ENCODE measurements at regions not wholly inside any gene's neighbourhood (a gene's known extent, or its start where the extent isn't known, plus 50 kb on each side); places are given as distances from the start of the nearest gene placed in this dataset.

- intact Hi-C loops (cut with micrococcal nuclease): no loop called here
- ATAC-seq (no peak), DNase-seq (no peak)
- H3K36me3 Mint-ChIP-seq (ENCODE audit: low read depth): no peaks in the 10 kb centered on the region
- H3K9me3 Mint-ChIP-seq: peaks cover 3% of the 10 kb centered on the region
- no peak overlapping the region for H3K27ac Mint-ChIP-seq
- no peak overlapping the region for H3K4me3 Mint-ChIP-seq
- no peak for TF ChIP-seq CTCF (IDR thresholded peaks at IDR 0.05)
- ChIA-PET CTCF (no interaction called here), POLR2A (no interaction called here)
- H3K4me1 Mint-ChIP-seq (ENCODE audit: low read depth): no peaks in the 10 kb centered on the region
- H3K27me3 Mint-ChIP-seq: no peaks in the 10 kb centered on the region
These were observed 87.4 kb upstream of the PCDH7 start for GRCh38 chr4:30632751-30633150.

- CTCF ChIA-PET: no interaction called here
- no peaks in the 10 kb centered on the region for H3K27me3 Mint-ChIP-seq
These were observed 78.8 kb upstream of the PCDH7 start for GRCh38 chr4:30641345-30641744.

GRCh38 chr4:30642567-30642966 lies 77.6 kb upstream of the PCDH7 start:
- no peak overlapping the region for H3K27ac Mint-ChIP-seq
- ATAC-seq (no peak), DNase-seq (no peak)
- H3K4me1 Mint-ChIP-seq (ENCODE audit: low read depth): no peaks in the 10 kb centered on the region
- POLR2A ChIA-PET: no interaction called here
- no peaks in the 10 kb centered on the region for H3K36me3 Mint-ChIP-seq (ENCODE audit: low read depth)
- no peak overlapping the region for H3K4me3 Mint-ChIP-seq
- CTCF ChIA-PET: no interaction called here
- no peaks in the 10 kb centered on the region for H3K27me3 Mint-ChIP-seq
- intact Hi-C loops (cut with micrococcal nuclease): no loop called here
- no peak for TF ChIP-seq CTCF (IDR thresholded peaks at IDR 0.05)
- H3K9me3 Mint-ChIP-seq: peaks cover 8% of the 10 kb centered on the region

More at GRCh38 chr4:30641345-30641744, 78.8 kb upstream of the PCDH7 start:
- H3K4me1 Mint-ChIP-seq (ENCODE audit: low read depth): no peaks in the 10 kb centered on the region
- no peak overlapping the region for H3K27ac Mint-ChIP-seq
- POLR2A ChIA-PET: no interaction called here
- DNase-seq (no peak), ATAC-seq (no peak)
- H3K9me3 Mint-ChIP-seq: peaks cover 5% of the 10 kb centered on the region
- no peaks in the 10 kb centered on the region for H3K36me3 Mint-ChIP-seq (ENCODE audit: low read depth)
- TF ChIP-seq CTCF (IDR thresholded peaks at IDR 0.05): no peak
- no peak overlapping the region for H3K4me3 Mint-ChIP-seq
- intact Hi-C loops (cut with micrococcal nuclease): no loop called here

DNA sequence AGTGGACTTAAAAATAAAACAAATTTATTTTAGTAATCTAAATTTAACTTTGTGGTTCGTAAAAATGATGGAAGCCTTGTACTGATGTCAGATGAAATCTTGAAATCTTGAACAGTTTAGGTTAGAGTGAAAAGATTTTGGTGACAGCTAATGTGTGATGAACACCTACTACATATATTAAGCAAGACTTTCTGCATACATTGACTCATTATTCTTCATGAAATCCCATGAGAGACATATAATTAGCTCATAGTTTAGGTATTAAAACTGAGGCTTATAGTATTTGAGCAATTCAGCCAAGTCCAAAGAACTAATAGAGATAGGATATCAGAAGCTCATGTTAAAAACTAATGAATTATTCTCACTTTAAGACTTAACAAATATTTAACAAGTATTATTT lies 66.9 kb upstream of the PCDH7 start:
- H3K9me3 Mint-ChIP-seq: no peaks in the 10 kb centered on the region
- no peak for TF ChIP-seq CTCF (IDR thresholded peaks at IDR 0.05)
- no peak for ATAC-seq
- ChIA-PET CTCF (no interaction called here), POLR2A (no interaction called here)
- no peaks in the 10 kb centered on the region for H3K27me3 Mint-ChIP-seq
- H3K36me3 Mint-ChIP-seq (ENCODE audit: low read depth): no peaks in the 10 kb centered on the region
- DNase-seq: no peak
- no peaks in the 10 kb centered on the region for H3K4me1 Mint-ChIP-seq (ENCODE audit: low read depth)
- intact Hi-C loops (cut with micrococcal nuclease): no loop called here
- no peak overlapping the region for H3K27ac Mint-ChIP-seq
- no peak overlapping the region for H3K4me3 Mint-ChIP-seq

GRCh38 chr4:30656828-30657227 lies 63.3 kb upstream of the PCDH7 start:
- ChIA-PET POLR2A (no interaction called here), CTCF (no interaction called here)
- H3K36me3 Mint-ChIP-seq (ENCODE audit: low read depth): no peaks in the 10 kb centered on the region
- H3K4me1 Mint-ChIP-seq (ENCODE audit: low read depth): no peaks in the 10 kb centered on the region
- no peaks in the 10 kb centered on the region for H3K9me3 Mint-ChIP-seq
- H3K4me3 Mint-ChIP-seq: no peak overlapping the region
- no peaks in the 10 kb centered on the region for H3K27me3 Mint-ChIP-seq
- no peak for DNase-seq
- no peak for TF ChIP-seq CTCF (IDR thresholded peaks at IDR 0.05)
- H3K27ac Mint-ChIP-seq: no peak overlapping the region
- ATAC-seq: no peak
- intact Hi-C loops (cut with micrococcal nuclease): no loop called here

Data from activated CD8-positive, alpha-beta T cell treated with anti-CD3 and anti-CD28 coated beads for 36 hours (primary cell).